ENCODE measurements at regions not wholly inside any gene's neighbourhood (a gene's known extent, or its start where the extent isn't known, plus 50 kb on each side); places are given as distances from the start of the nearest gene placed in this dataset.

- TF ChIP-seq CTCF (conservative IDR thresholded peaks at IDR 0.05 in 1 of 2, IDR thresholded peaks at IDR 0.05 in 1 of 2; ENCODE audit: low read depth in 1 of 2, low read length in 2 of 2) (no peak), EZH2 (IDR thresholded peaks at IDR 0.05; ENCODE audit: low read length, missing control alignments) (no peak)
These were observed 71.6 kb upstream of the PAX1 start for GRCh38 chr20:21633829-21634228.
